Uterus (tissue), 3 donors: ENCODE measurements at regions not wholly inside any gene's neighbourhood (a gene's known extent, or its start where the extent isn't known, plus 50 kb on each side); places are given as distances from the start of the nearest gene placed in this dataset.
"Not testable (repeated sequence)": the region's sequence is repeated elsewhere in the genome, so short reads cannot be mapped to it uniquely, and the experiment has no call there.

Experiments used
- DNase-seq, 2 donors: peaks; one replicate each; pipeline ENCODE4 v3.0.0-alpha.2; 2019 to 2020
- H3K27ac ChIP-seq, 2 donors: fragments of 200-600 bp; sonication (generic); 1 replicate in 1 of 2; 2 replicates in 1 of 2; pipeline ENCODE4 v1.5.1; 2016 to 2018
- H3K27me3 ChIP-seq, 2 donors: fragments of 200-600 bp; sonication (generic); one replicate each; pipeline ENCODE4 v1.5.1; 2018 to 2019; ENCODE audit warnings: control low read depth in 1 of 2
- H3K36me3 ChIP-seq, 2 donors: fragments of 200-600 bp; sonication (generic); one replicate each; pipeline ENCODE4 v1.5.1; 2019; ENCODE audit warnings: control low read depth in 1 of 2
- H3K4me1 ChIP-seq, 2 donors: fragments of 200-600 bp; sonication (generic); one replicate each; pipeline ENCODE4 v1.5.1; 2018 to 2019; ENCODE audit warnings: control low read depth in 1 of 2
- H3K4me3 ChIP-seq, 2 donors: fragments of 200-600 bp; sonication (generic); 1 replicate in 1 of 2; 2 replicates in 1 of 2; pipeline ENCODE4 v1.5.1; 2018 to 2019; ENCODE audit warnings: mild to moderate bottlenecking in 1 of 2
- H3K9me3 ChIP-seq, 2 donors: fragments of 200-600 bp; sonication (generic); one replicate each; pipeline ENCODE4 v1.5.1; 2019; ENCODE audit warnings: control low read depth in 1 of 2
- CTCF ChIP-seq, 4 experiments: fragments of 200-600 bp in 2 of 4; fragments of 450-650 bp in 2 of 4; sonication (generic) in 2 of 4; IDR thresholded peaks; one replicate each; pipeline ENCODE4 v1.5.1; 2016 to 2019; ENCODE audit warnings: antibody characterized with exemption in 4 of 4, mild to moderate bottlenecking in 2 of 4, moderate library complexity in 1 of 4
- POLR2A ChIP-seq, 2 donors: fragments of 450-650 bp; IDR thresholded peaks; one replicate each; pipeline ENCODE4 v1.6.1; 2016; ENCODE audit warnings: antibody characterized with exemption in 2 of 2, mild to moderate bottlenecking in 1 of 2, moderate library complexity in 1 of 2
- intact Hi-C: fragments of 100-400 bp; cut with DNase I; formaldehyde crosslinking; loops from one replicate; pipeline ENCODE4 v1.15.1; 2023; ENCODE audit warnings: low total_unique reads
- donor health status: DM: yes; HTN: yes; CAD: no.

- no peak overlapping the region for H3K4me3 ChIP-seq
- intact Hi-C loops: no loop called here
- no peaks in the 10 kb centered on the region for H3K36me3 ChIP-seq
- H3K9me3 ChIP-seq: no peaks in the 10 kb centered on the region
- no peak overlapping the region for H3K27ac ChIP-seq
- H3K4me1 ChIP-seq: no peaks in the 10 kb centered on the region
- no peaks in the 10 kb centered on the region for H3K27me3 ChIP-seq
- no peak for DNase-seq
- TF ChIP-seq CTCF (IDR thresholded peaks at IDR 0.05) (no peak), POLR2A (IDR thresholded peaks at IDR 0.05) (no peak)
Observed at GRCh38 chr3:78098367-78098766, 1058.5 kb downstream of the ROBO2 start.

GRCh38 chr3:78101384-78101783, 1061.5 kb downstream of the ROBO2 start:
- Histone ChIP-seq H3K27me3 (no peaks in the 10 kb centered on the region), H3K4me3 (no peak overlapping the region), H3K36me3 (no peaks in the 10 kb centered on the region), H3K4me1 (no peaks in the 10 kb centered on the region), H3K27ac (no peak overlapping the region), H3K9me3 (no peaks in the 10 kb centered on the region)
- TF ChIP-seq POLR2A (IDR thresholded peaks at IDR 0.05) (no peak), CTCF (IDR thresholded peaks at IDR 0.05) (no peak)
- DNase-seq: no peak
- intact Hi-C loops: no loop called here

- H3K4me1 ChIP-seq, H3K27ac ChIP-seq, H3K4me3 ChIP-seq, DNase-seq, intact Hi-C loops, H3K9me3 ChIP-seq, H3K36me3 ChIP-seq, H3K27me3 ChIP-seq: not testable (repeated sequence)
Observed at GRCh38 chr3:78108269-78108961, 1068.5 kb downstream of the ROBO2 start.

GRCh38 chr3:78112291-78113010, 1072.6 kb downstream of the ROBO2 start:
- Histone ChIP-seq H3K27me3 (no peaks in the 10 kb centered on the region), H3K4me3 (no peak overlapping the region), H3K9me3 (no peaks in the 10 kb centered on the region), H3K27ac (no peak overlapping the region), H3K4me1 (no peaks in the 10 kb centered on the region), H3K36me3 (no peaks in the 10 kb centered on the region)
- TF ChIP-seq CTCF (IDR thresholded peaks at IDR 0.05): no peak
- TF ChIP-seq POLR2A (IDR thresholded peaks at IDR 0.05): no peak
- intact Hi-C loops: no loop called here
- no peak for DNase-seq

- intact Hi-C loops: no loop called here
- no peak overlapping the region for H3K4me3 ChIP-seq
- TF ChIP-seq CTCF (IDR thresholded peaks at IDR 0.05): no peak
- no peak for TF ChIP-seq POLR2A (IDR thresholded peaks at IDR 0.05)
- H3K27me3 ChIP-seq: no peaks in the 10 kb centered on the region
- no peaks in the 10 kb centered on the region for H3K36me3 ChIP-seq
- H3K4me1 ChIP-seq: no peaks in the 10 kb centered on the region
- no peak overlapping the region for H3K27ac ChIP-seq
- H3K9me3 ChIP-seq: no peaks in the 10 kb centered on the region
- DNase-seq: no peak
Observed at GRCh38 chr3:78115983-78116382, 1076.1 kb downstream of the ROBO2 start.
